ENCODE measurements at regions not wholly inside any gene's neighbourhood (a gene's known extent, or its start where the extent isn't known, plus 50 kb on each side); places are given as distances from the start of the nearest gene placed in this dataset.

GRCh38 chr1:34436836-34437235 is 260.1 kb downstream of the C1orf94 start:
- TF ChIP-seq, protein P1, sequence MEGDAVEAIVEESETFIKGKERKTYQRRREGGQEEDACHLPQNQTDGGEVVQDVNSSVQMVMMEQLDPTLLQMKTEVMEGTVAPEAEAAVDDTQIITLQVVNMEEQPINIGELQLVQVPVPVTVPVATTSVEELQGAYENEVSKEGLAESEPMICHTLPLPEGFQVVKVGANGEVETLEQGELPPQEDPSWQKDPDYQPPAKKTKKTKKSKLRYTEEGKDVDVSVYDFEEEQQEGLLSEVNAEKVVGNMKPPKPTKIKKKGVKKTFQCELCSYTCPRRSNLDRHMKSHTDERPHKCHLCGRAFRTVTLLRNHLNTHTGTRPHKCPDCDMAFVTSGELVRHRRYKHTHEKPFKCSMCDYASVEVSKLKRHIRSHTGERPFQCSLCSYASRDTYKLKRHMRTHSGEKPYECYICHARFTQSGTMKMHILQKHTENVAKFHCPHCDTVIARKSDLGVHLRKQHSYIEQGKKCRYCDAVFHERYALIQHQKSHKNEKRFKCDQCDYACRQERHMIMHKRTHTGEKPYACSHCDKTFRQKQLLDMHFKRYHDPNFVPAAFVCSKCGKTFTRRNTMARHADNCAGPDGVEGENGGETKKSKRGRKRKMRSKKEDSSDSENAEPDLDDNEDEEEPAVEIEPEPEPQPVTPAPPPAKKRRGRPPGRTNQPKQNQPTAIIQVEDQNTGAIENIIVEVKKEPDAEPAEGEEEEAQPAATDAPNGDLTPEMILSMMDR (IDR thresholded peaks at IDR 0.05) = no peak
- no peak for TF ChIP-seq EZH2 (IDR thresholded peaks at IDR 0.05; ENCODE audit: borderline replicate concordance, insufficient read depth, low read depth, low read length, poor library complexity, severe bottlenecking)

All from B cell (primary cell).